SU-DHL-6 (cell line): ENCODE measurements at regions not wholly inside any gene's neighbourhood (a gene's known extent, or its start where the extent isn't known, plus 50 kb on each side); places are given as distances from the start of the nearest gene placed in this dataset.

Source experiments
- H2AFZ ChIP-seq: fragments of 200-600 bp; sonication (generic); 2 replicates; pipeline ENCODE4 v1.6.1; 2014; ENCODE audit warnings: low read depth, mild to moderate bottlenecking, moderate library complexity, mixed read lengths, antibody characterized with exemption, low read length; ENCODE audit not compliant: severe bottlenecking
- H3F3A ChIP-seq: fragments of 200-600 bp; shearing (Covaris generic); 2 replicates; pipeline ENCODE4 v1.6.0; 2016; ENCODE audit warnings: antibody characterized with exemption, mild to moderate bottlenecking; ENCODE audit not compliant: insufficient read depth
- H3K27ac ChIP-seq: fragments of 200-600 bp; sonication (generic); 2 replicates; pipeline ENCODE4 v1.5.1; 2016; ENCODE audit warnings: low read depth, mild to moderate bottlenecking, low read length, moderate library complexity, mixed read lengths
- H3K27me3 ChIP-seq: fragments of 200-600 bp; sonication (generic), shearing (Covaris generic); 2 replicates; pipeline ENCODE4 v1.6.0; 2014; ENCODE audit warnings: mild to moderate bottlenecking, low read length
- H3K36me3 ChIP-seq: fragments of 200-600 bp; sonication (generic); 2 replicates; pipeline ENCODE4 v1.6.1; 2014; ENCODE audit warnings: mild to moderate bottlenecking, low read length, mixed read lengths
- H3K4me2 ChIP-seq: fragments of 300-600, 200-600 bp; shearing (Covaris generic), sonication (generic); 2 replicates; pipeline ENCODE4 v1.6.0; 2014; ENCODE audit warnings: low read length, low read depth, mild to moderate bottlenecking; ENCODE audit not compliant: poor library complexity, severe bottlenecking
- H3K4me3 ChIP-seq: fragments of 200-600 bp; sonication (generic); 2 replicates; pipeline ENCODE4 v1.5.1; 2014; ENCODE audit warnings: antibody characterized with exemption, low read length, mild to moderate bottlenecking, mixed read lengths; ENCODE audit not compliant: insufficient read depth, poor library complexity, severe bottlenecking
- H3K79me2 ChIP-seq: fragments of 200-600 bp; sonication (generic); 2 replicates; pipeline ENCODE4 v1.6.1; 2014; ENCODE audit warnings: mild to moderate bottlenecking, low read length, moderate library complexity; ENCODE audit not compliant: insufficient read depth
- H3K9ac ChIP-seq: fragments of 200-600 bp; sonication (generic); 2 replicates; pipeline ENCODE4 v1.7.0; 2014; ENCODE audit warnings: mild to moderate bottlenecking, low read length
- H3K9me2 ChIP-seq: fragments of 200-600 bp; sonication (generic); replicated peaks from 2 replicates; pipeline ENCODE4 v1.6.1; 2014; ENCODE audit warnings: low read length; ENCODE audit not compliant: insufficient read depth
- H3K9me3 ChIP-seq: fragments of 200-600 bp; sonication (generic); 2 replicates; pipeline ENCODE4 v1.6.1; 2014; ENCODE audit warnings: low read length, mixed read lengths; ENCODE audit not compliant: insufficient read depth
- H4K20me1 ChIP-seq: fragments of 200-600 bp; sonication (generic); 2 replicates; pipeline ENCODE4 v1.6.1; 2014; ENCODE audit warnings: low read depth, mild to moderate bottlenecking, antibody characterized with exemption, low read length, moderate library complexity, mixed read lengths
- CTCF ChIP-seq: fragments of 200-600 bp; sonication (generic); IDR thresholded peaks from one replicate; pipeline ENCODE4 v1.5.1; 2017; ENCODE audit warnings: antibody characterized with exemption, mild to moderate bottlenecking, low read length, moderate library complexity; ENCODE audit not compliant: insufficient read depth, poor library complexity, severe bottlenecking
- EZH2phosphoT487 ChIP-seq: fragments of 200-600 bp; sonication (generic), shearing (Covaris generic); conservative IDR thresholded peaks from 2 replicates; pipeline ENCODE4 v1.6.1; 2018; ENCODE audit warnings: mild to moderate bottlenecking, antibody characterized with exemption, low read length, moderate library complexity, mixed read lengths

- H3K27ac ChIP-seq: no peak overlapping the region
- no peak overlapping the region for H2AFZ ChIP-seq
- H3K9me3 ChIP-seq: no peaks in the 10 kb centered on the region
- no peak overlapping the region for H3K9ac ChIP-seq
- H4K20me1 ChIP-seq: no peaks in the 10 kb centered on the region
- H3K9me2 ChIP-seq: no peaks in the 10 kb centered on the region
- H3K4me2 ChIP-seq: no peak overlapping the region
- no peaks in the 10 kb centered on the region for H3K79me2 ChIP-seq
- H3K4me3 ChIP-seq: no peak overlapping the region
- H3K27me3 ChIP-seq: no peaks in the 10 kb centered on the region
- H3K36me3 ChIP-seq: no peaks in the 10 kb centered on the region
- TF ChIP-seq EZH2phosphoT487 (no peak), CTCF (no peak)
- H3F3A ChIP-seq: no peaks in the 10 kb centered on the region
These were observed 250.5 kb downstream of the RPL10L start for GRCh38 chr14:46401066-46401465.

GRCh38 chr14:46399049-46399448, 252.5 kb downstream of the RPL10L start:
- Histone ChIP-seq H3F3A (no peaks in the 10 kb centered on the region), H3K4me3 (no peak overlapping the region), H3K4me2 (no peak overlapping the region), H3K9ac (no peak overlapping the region), H4K20me1 (no peaks in the 10 kb centered on the region), H3K9me2 (no peaks in the 10 kb centered on the region), H2AFZ (no peak overlapping the region), H3K27me3 (no peaks in the 10 kb centered on the region), H3K36me3 (no peaks in the 10 kb centered on the region), H3K27ac (no peak overlapping the region), H3K9me3 (no peaks in the 10 kb centered on the region), H3K79me2 (no peaks in the 10 kb centered on the region)
- TF ChIP-seq EZH2phosphoT487 (no peak), CTCF (no peak)

GRCh38 chr14:46384611-46385010, 267.0 kb downstream of the RPL10L start:
- H3K36me3 ChIP-seq: no peaks in the 10 kb centered on the region
- no peak overlapping the region for H3K4me3 ChIP-seq
- no peak overlapping the region for H2AFZ ChIP-seq

More at GRCh38 chr14:46384611-46385010, 267.0 kb downstream of the RPL10L start:
- H3K9ac ChIP-seq: no peak overlapping the region
- no peaks in the 10 kb centered on the region for H3K27me3 ChIP-seq
- H4K20me1 ChIP-seq: no peaks in the 10 kb centered on the region
- no peak overlapping the region for H3K4me2 ChIP-seq
- no peaks in the 10 kb centered on the region for H3F3A ChIP-seq
- H3K9me3 ChIP-seq: no peaks in the 10 kb centered on the region
- no peaks in the 10 kb centered on the region for H3K79me2 ChIP-seq
- no peaks in the 10 kb centered on the region; the same call in 1 of the 2 replicates for H3K9me2 ChIP-seq
- TF ChIP-seq EZH2phosphoT487 (no peak), CTCF (no peak)
- no peak overlapping the region for H3K27ac ChIP-seq
